ENCODE measurements at regions not wholly inside any gene's neighbourhood (a gene's known extent, or its start where the extent isn't known, plus 50 kb on each side); places are given as distances from the start of the nearest gene placed in this dataset.

- no peak for DNase-seq
Observed at GRCh38 chr10:128922172-128922571, 544.9 kb upstream of the MGMT start.

DNA sequence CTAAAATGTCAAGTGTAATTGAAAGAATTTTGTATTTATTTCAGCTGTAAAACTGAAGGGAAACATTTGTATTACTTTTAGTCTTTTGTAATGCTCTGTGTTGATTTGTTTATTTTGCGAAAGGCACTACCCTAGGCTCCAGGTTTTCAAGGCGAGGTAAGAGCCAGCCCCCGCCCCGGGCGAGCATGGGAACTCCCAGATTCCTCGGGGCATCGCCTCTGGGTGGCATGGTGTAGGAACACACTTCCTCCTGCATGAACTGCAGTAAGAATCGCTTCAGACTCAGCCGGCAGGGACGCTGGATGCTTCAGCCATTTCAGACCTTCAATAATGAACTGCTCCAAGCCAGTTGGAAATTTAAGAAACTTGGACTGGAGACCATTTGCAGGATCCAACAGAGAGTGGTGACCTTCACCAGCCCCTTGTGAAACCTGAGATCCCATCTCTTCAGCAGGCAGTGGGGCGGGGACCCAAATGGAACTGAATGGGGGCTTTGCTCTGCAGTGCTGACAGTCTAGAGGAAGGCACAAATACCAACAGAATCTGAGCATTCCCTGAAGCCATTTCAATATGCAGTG is 544.3 kb upstream of the MGMT start:
- DNase-seq: no peak

GRCh38 chr10:128924918-128925317 is 542.1 kb upstream of the MGMT start:
- no peak for DNase-seq

DNA sequence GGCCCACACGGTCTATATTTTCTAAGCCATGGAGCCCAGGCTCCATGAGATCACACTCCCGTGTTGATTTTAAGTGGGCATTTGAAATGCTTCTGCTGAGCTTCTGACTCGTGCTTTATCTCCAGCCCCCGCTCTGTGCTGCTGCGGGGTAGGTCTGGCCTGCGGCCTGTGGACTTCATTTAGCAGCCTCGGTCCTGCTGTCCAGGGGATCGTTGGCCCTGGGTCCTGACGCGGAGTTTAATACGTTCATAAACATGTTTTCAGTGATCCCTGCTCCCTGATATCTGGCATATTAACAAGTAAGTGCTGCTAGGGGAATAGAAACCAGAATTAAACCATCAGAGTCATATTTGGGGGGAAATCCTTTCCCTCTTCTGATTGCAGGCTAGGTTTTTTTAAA is 540.3 kb upstream of the MGMT start:
- DNase-seq: no peak

DNA sequence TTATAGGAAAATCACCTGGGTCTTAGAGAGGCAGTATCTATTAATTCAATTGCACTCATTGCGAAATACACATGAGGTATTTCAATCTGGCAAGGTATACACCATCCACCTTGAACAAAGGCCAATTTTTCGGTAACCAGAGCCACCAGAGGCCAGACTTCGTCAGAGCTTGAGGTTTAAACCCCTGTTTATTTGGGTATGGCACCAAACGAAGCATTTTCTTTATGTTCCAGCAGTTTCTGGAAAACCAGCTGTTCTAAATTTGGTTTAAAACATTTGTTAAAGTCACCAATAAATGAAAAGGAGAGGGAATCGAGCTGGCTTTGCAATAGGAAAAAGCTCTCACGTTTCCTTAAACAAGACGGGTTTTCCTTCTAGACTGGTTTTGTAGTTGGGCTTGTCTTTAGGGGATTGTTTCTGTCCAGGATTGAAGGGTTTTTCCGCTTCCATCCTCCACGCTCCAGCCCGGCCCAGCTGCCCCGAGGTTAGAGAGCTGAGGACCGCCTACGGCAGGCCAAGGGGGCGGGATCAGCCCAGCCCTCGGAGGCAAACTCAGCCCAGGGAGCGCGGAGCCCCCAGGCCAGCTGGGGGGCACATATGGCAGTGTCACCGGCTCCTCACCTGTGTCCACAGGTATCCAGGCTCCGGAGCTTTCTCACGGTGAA is 539.4 kb upstream of the MGMT start:
- DNase-seq: no peak

DNA sequence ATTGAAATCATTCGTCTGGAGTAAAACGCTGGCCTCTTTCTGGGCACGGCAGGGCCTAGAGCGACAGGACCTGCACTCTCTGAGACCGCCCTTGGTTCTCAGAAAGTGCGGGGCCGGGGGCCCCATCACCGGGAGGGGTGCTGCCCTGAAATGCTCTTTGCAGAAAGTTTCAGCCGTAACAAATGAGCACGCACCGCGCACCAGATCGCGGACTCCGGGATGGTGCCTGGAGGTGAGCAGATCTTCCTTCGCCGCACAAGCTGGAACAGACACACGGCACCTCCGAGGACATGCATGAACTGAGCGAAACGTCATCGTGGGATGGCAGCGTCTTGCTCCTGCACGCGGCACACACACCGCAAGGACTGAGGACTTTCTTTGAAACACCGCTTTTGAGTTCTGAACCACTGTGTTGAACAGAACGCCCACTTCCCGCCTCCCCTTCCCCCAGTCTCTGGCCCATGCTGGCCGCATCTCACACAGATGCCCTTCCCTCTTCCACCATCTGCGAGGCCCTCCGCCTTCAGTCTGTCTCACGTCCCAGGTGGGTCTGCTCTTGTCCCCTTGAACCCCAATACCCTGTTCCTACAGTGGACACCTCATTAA is 538.7 kb upstream of the MGMT start:
- DNase-seq: no peak

DNA sequence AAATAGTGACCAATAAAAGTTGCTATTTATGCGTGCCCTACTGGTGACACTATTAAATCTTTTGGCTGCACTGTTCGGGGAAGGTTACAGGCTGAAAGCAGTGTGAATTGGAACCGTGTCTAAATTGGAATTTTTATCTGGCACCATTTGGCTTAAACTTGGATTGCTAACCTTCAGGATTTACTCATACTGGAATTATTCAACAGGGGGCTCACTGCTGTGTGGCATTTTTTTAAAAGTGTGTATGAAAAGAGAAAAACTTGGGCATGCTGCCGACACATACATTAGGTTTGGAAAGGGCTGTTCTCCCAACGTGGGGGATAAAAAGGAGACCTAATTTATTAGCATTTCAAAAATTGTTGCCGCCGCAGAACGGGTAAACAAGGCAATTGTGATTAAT is 537.9 kb upstream of the MGMT start:
- no peak for DNase-seq

- DNase-seq: no peak
Observed at GRCh38 chr10:128929767-128930166, 537.3 kb upstream of the MGMT start.

DNA sequence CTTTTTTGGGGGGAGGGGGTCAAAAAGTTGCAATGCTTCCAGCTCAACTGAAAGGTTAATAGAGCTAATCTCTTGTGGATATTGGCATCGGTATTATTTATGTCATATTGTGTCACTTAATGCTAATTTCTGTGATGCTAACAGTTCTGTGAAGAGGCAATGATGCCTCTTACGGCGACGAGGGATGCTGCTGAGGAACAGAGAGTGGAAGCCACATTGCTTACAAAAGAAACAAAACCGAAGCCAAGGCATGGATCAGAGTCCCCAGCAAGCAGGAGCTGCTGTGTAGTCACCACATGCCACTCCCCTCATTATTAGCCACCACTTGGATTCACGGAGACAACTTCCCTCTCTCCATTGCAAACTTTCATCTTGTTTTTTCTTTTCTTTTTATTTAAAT is 536.5 kb upstream of the MGMT start:
- DNase-seq: no peak

- DNase-seq: no peak
Observed at GRCh38 chr10:128932071-128932820, 534.8 kb upstream of the MGMT start.

GRCh38 chr10:128934492-128934891 is 532.5 kb upstream of the MGMT start:
- DNase-seq: no peak

DNA sequence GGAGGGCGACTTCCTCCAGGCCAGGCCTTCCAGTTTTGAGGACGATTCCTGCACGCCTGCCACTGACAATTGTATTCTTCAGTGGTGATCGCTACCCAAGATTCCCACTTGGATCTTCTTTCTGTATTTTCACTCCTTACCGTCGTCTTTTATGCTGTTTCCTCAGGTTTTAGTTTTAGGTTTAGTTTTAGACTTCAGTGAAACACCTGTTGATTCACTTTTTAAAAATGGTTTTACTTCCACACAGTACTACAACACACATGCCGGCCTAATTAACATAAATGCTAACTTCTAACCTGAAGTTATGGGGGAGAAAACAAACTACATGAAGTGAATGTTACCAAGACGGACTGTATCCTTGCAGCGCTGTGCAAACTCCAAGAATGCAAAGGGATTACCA is 530.6 kb upstream of the MGMT start:
- no peak for DNase-seq

DNA sequence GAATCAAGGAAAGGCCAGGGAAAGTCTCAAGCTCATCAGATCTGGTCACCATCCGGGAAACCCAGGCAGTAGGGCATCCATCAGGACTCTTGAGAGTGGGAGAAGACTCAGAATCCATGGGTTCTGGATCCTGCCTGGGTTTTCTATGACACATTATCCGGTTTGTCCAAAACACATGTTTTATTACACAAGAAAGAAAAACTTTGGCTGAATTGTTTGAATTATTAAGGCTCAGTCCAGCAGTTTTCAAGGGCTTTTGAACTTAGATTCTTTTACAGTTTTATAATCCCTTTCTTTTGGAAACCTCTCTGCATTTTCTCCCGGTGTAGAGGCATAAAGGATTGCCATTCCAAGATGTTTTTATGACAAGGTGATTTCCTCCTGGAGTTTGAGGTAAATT is 528.5 kb upstream of the MGMT start:
- DNase-seq: no peak

DNA sequence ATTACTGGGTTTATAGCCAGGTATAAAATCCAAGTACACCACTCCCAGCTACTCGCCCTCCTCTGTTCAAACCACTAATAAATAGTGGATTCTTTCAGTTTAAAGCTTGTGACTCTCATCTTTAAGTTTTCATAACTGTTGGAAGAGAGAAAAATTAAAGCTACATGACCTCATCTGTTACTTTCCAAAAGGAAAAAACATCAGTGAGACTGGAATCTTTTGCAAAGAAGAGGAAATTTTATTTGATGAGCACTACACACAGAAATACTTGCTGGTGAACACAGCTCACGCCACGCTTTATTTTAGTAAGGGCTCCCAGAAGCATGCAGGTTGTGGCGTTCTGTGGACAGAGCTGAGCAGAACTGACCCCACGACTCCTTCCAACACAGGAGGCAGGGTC is 527.0 kb upstream of the MGMT start:
- DNase-seq: no peak

DNA sequence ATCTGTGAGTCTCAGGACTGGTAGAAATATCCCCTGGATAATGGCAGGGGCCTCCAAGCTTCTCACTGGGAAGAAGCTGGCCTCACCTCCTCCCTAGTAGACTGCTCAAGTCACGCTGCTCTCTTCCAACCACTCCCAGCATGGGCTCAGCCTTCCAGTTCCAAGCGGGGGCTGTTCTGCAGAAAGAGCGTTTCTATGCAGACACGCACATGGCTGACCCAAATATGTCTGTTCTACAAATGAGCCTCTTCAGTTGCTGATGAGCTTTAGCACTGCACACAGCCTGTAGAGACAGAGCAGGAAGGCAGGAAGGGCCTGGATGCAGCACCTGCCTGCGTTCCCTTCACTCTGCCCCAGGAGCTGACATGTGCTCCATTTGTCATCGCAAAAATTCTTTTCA is 523.9 kb upstream of the MGMT start:
- DNase-seq: no peak

DNA sequence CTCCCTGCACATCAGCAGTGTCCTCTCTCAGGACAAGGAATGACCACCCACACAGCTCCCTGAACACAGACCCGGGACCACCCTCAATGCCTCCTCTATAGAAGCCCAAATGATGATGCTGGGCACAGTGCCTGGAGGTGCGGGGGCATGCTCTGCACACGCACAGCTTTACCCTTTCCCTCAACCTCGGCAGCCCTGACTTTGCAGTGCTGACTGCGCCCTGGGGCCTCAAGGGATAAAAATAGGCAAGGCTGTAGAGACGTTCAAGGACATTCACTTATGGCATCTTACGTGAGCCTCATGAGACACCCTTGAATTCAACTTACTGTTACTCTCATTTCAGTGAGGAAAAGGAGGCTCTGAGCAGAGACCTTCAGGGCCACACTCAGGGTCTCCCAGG is 521.6 kb upstream of the MGMT start:
- no peak for DNase-seq

- DNase-seq: no peak
Observed at GRCh38 chr10:128950159-128950915, 516.7 kb upstream of the MGMT start.

DNA sequence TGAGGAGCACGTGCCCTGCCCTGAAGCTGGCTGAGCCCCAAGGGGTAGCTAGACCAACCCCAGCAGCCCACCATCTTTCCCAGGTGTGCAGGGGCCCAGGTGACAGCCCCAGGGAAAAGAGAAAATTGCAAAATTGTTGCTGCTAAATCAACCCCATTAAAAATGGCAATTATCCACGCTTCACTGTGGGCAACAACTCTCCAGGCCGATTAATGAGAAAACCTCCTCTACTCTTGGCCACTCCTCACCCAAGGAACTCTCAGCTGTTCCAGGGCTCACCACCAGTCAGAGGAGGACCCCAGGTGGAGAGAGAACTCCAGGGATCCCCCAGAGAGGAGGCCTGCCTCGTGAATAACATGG is 516.1 kb upstream of the MGMT start:
- no peak for DNase-seq

- DNase-seq: no peak
Observed at GRCh38 chr10:128952856-128953255, 514.2 kb upstream of the MGMT start.

DNA sequence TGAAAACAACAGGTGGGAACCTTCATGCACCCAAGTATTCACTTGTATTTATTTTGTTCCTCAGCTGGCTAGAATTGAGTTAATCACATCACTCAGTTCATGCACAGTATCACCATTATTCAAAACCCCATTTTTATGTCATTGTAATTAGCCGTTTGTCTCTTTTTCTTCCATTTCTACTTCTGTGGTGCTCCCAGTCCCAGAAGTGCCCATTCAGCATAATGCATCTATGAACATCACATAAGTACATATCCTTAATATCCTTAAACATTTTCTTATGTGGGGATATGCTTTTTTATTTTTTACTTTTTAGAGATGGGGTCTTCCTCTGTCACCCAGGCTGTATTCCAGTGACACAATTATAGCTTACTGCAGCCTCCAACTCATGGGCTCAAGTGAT is 510.9 kb upstream of the MGMT start:
- DNase-seq: no peak

DNA sequence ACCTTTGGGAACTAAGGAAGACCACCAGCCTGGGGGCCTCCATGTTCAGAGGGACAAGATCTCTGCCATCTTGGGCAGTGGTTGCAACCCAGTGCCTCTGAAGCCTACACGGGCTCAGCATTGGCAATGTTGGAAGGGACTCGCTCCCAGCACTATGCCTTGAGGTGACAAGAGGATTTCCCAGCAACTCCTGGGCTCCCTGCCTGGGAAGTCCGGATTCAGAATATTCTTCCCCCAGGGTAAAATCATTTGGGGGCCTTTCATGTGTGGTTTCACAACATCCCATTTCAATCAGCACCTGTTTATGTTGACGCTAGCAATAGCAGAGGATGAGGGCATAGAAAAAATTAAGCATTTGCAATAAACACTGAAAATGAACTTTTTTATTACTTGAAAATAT is 509.8 kb upstream of the MGMT start:
- no peak for DNase-seq

DNA sequence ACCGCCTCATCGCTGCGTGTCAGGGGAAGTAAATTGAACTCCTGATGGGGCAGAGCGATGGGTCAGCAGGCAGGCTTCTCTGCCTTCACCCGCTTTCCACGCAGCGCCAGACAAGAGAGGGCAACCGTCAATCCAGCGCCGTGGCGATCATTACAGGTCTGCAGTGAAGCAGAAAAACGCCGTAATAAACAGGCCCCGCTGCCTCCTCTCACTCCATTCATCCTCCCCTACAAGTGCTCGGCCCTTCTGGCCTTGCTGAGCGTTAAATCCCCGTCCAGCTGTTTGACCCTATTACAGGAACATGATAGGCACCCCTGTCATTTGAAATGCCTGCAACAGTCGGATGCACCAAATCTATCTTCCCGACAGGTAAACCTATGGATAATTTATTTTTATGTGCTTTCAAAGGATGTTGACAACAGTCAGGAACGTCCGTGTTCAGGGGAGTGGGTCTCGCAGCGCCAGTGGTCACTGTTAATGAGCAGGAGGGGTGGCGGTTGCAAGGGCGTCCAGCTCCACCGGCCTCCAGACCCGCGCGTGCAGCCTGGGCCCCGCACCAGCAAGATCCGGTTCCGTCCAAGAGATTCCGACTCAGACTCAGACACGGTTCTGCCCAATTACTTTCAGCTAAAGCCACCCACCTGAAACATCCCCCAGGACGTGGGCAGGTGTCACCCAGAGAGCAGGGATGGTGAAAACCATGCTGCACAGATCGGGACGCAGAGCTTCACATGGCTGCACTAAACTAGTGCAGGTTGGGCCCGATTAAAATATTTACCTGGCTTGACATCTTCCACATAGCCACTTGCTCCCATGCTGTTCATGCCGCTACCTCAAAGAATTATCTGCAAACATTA is 508.0 kb upstream of the MGMT start:
- no peak for DNase-seq

- DNase-seq: no peak
Observed at GRCh38 chr10:128959746-128960145, 507.3 kb upstream of the MGMT start.

All from GDM1 (cell line).